CD4-positive, alpha-beta T cell treated with Interferon alpha-2 for 1 hour (primary cell): ENCODE measurements at regions not wholly inside any gene's neighbourhood (a gene's known extent, or its start where the extent isn't known, plus 50 kb on each side); places are given as distances from the start of the nearest gene placed in this dataset.
"Not testable (repeated sequence)": the region's sequence is repeated elsewhere in the genome, so short reads cannot be mapped to it uniquely, and the experiment has no call there.

Experiments
- DNase-seq, 2 donors: peaks; one replicate each; pipeline ENCODE4 v3.0.0-alpha.2; 2020 to 2022

- no peak for DNase-seq
These were observed 555.4 kb downstream of the KCTD12 start for GRCh38 chr13:76330761-76331160.

DNA sequence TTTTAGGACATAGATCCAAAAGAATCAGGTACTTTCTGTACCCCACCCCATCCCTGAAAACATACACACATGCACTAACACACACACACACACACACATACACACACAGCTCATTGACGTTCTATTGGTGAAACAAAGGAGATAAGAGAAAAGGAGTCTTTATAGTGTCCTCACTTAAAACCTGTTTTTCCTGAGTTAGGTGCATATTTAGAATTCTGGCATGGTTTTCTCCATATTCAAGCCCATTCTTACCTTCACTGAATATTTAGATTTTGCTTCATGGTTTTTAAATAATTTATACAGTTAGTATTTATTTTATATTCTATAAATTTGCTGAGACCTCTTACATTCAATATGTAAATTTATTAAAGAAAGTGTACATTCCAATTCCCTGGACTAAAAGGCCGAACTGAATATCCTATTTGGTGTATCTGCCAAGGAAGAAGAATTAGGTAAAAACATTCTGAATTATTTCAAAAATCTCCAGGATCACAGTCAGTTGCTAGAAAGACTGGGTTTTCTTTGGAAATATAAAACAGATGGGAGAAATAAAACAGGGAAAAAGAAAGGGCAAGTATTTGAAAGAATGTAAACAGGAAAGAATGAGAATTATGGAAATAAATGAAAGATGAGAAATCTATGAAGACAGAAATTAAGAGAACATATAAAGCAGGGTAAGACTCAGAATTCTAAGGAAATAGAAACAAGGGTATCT, 556.2 kb downstream of the KCTD12 start:
- DNase-seq = no peak

DNA sequence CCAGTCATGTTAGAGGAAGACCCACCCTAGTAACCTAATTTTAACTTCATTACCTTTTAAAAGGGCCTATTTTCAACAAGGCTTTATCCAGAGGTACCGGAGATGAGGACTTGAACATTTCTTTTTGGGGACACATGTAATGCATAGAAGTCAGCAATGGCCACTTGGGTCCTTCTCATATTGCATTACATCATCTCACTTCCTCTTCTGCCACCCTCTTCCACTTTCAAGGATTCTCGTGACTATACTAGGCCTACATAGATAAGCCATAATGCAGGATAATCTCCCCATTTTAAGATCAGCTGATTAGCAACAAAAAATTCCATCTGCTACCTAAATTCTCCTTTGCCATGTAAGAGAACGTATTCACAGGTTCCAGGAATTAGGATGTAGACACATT, 557.2 kb downstream of the KCTD12 start:
- no peak for DNase-seq

- no peak for DNase-seq
These were observed 559.9 kb downstream of the KCTD12 start for GRCh38 chr13:76326343-76326742.

DNA sequence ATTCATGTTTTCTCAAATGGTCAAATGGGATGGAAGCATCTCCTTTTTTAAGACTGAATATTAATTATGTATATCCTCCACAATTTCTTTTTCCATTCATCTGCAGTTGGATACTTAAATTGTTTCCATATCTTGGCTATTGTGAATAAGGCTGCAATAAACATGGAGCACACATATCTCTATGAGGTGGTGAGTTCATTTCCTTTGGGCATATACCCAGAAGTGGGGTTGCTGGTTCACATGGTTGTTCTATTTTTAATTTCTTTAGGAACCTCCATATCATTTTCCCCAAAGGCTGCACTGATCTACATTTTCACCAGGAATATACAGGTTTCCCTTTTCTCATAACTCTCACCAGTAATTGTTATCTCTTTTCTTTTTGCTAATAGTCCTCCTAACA, 566.3 kb downstream of the KCTD12 start:
- no peak for DNase-seq

DNA sequence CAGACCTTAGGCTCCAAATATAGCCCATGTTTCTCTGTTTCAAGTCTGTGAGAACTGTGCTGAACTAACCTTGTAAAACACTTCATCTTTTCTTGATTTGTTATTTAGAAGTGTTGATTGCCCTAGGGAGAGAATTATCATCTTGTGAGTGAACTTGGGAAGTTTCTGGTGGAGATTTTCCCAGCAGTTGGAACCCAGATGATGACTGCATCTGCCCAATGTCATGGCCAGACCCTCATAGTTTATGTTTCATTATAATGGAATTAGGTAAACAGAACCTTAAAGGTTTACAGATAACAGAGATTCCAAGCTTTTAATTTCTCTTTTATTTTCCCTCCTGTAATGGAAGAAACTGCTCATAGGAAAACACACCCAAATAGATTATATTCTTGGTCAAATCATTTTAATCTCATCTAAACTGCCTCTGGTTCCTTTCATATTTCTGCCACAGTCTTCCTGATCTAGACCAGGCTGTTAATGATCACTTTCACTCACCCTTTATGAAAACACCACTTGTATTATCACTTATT, 569.1 kb downstream of the KCTD12 start:
- no peak for DNase-seq

GRCh38 chr13:76314495-76314894, 571.7 kb downstream of the KCTD12 start:
- no peak for DNase-seq

GRCh38 chr13:76307142-76307541, 579.1 kb downstream of the KCTD12 start:
- DNase-seq = no peak

GRCh38 chr13:76300688-76301087, 585.5 kb downstream of the KCTD12 start:
- DNase-seq = no peak

GRCh38 chr13:76297331-76297730, 588.9 kb downstream of the KCTD12 start:
- no peak for DNase-seq

DNA sequence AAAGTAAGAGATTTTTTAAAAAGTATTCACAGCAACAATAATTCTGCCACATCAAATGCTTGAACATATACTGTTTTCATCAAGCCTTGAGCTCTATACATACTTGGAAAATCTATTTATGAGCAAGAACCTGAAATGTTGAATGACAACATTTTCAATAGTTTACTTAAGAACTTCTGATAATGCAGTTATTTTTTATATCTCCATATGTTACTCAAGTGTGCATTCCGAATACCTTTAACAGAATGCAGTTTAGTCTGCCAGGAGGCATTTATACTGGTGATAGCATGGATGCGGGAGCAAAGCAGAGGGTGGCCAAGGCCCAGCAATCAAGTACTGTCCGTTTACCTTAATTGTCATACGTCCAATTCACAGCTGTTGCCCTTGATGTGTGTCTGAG, 589.5 kb downstream of the KCTD12 start:
- DNase-seq = no peak

DNA sequence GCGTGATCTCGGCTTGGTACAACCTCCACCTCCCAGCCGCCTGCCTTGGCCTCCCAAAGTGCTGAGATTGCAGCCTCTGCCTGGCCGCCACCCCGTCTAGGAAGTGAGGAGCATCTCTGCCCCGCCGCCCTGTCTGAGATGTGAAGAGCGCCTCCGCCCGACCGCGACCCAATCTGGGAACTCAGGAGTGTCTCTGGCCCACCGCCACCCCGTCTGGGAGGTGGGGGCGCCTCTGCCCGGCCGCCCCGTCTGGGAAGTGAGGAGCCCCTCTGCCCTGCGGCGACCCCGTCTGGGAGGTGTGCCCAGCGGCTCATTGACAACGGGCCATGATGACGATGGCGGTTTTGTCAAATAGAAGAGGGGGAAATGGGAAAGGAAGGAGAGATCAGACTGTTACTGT, 591.2 kb downstream of the KCTD12 start:
- DNase-seq = not testable (repeated sequence)

- no peak for DNase-seq
These were observed 592.5 kb downstream of the KCTD12 start for GRCh38 chr13:76293751-76294150.

DNA sequence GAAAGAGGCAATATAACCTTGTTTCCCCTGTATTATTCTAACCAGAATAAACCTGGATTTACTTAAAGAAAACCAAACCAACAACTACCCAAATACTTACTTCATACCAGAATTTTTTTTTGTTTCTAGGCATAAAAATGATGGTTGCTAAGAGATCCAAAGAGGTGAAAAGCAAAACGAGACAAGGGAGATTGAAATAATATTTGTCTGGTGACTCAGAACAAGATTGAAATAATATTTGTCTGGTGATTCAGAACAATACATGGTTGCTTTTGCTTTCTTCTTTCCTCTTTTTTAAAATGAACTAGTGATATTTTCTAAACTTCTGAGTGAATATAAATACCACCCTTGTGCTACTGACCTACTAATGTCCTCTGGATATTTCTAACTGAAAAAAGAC, 592.9 kb downstream of the KCTD12 start:
- DNase-seq = no peak

- DNase-seq = no peak
These were observed 593.5 kb downstream of the KCTD12 start for GRCh38 chr13:76292726-76293125.

- no peak for DNase-seq
These were observed 594.2 kb downstream of the KCTD12 start for GRCh38 chr13:76292031-76292430.

DNA sequence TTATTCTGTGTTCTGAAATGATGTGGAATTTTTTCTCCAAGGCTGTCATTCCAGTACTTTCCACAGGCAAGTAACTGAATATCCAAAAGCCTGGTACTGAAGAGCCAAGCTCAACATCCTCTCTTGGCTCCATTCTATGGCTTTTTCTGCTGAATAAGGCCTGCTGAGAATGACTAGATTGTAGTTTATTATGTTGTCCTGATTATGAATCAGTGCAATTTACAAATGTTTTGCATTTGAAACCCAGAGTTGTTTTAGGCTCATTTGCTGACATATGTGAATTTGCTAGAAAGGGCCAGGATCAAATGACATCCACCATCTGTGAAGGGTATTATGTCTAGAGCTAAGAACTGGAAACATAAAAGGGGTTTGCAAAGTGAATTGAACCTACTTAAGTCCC, 596.6 kb downstream of the KCTD12 start:
- DNase-seq = no peak

GRCh38 chr13:76286178-76286577, 600.0 kb downstream of the KCTD12 start:
- no peak for DNase-seq

DNA sequence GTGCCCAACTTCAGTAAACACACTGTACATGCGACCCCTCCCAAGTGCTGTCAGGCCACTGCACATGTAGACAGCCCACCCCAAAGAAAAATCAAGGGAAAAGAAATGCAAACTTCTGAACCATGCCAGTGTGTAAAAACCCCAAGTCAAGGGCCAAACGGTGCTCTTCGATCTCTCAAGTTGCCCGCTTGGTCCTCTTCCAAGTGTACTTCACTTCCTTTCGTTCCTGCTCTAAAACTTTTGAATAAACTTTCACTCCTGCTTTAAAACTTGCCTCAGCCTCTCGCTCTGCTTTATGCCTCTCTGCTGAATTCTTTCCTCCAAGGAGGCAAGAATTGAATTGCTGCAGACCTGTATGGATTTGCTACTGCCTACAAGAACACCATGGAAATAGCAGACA, 600.7 kb downstream of the KCTD12 start:
- DNase-seq = no peak

DNA sequence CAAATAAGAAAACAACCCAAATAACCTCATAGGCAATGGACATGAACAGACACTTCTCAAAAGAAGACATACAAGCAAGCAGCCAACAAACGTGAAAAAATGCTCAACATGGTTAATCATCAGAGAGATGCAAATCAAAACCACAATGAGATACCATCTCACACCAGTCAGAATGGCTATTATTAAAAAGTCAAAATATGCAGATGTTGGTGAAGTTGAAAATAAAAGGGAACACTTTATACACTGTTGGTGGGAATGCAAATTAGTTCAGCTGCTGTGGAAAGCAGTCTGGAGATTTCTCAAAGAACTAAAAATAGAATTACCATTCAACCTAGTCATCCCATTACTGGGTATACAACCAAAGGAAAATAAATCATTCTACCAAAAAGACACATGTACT, 606.4 kb downstream of the KCTD12 start:
- DNase-seq = not testable (repeated sequence)

GRCh38 chr13:76271728-76272232, 614.4 kb downstream of the KCTD12 start:
- no peak for DNase-seq

- not testable (repeated sequence) for DNase-seq
These were observed 617.9 kb downstream of the KCTD12 start for GRCh38 chr13:76268307-76268706.

DNA sequence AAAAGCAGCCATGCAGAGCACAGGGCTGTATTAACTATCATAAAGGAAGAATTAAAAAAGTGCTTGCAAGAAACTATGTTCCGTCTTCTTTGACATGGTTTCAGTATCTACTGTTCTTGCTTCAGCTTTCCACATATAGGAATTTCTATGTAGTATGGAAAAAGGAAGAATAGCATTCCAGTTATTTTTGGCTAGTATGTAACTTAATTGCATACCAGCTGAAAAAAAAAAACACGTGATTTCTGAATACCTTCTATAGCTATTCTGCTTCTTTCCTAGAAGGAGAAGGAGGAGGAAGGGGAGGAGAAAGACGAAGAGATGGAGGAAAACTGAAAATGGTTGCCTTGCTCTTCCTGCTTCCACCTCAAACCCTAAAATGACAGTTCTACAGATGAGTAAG, 619.0 kb downstream of the KCTD12 start:
- no peak for DNase-seq

DNA sequence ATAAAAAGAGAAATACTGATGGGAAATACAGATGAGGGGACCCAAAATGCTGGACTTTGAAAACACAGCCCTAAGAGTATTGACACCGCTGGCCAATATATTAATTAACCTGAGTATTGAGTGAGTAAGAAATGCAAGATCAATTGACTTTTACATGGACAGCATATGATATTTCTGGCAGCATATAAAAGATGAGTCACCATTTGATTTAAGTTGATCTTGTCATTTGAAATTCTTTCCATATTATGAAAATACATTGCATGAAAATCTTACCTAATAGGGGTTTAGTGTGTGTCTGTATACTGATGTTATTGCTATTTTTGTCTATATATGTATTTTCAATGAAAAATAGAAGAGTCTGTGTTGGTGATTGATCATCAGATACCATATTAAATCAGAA, 619.6 kb downstream of the KCTD12 start:
- DNase-seq = no peak

GRCh38 chr13:76250211-76250610, 614.1 kb downstream of the LMO7 start:
- DNase-seq = no peak
